ENCODE measurements at regions not wholly inside any gene's neighbourhood (a gene's known extent, or its start where the extent isn't known, plus 50 kb on each side); places are given as distances from the start of the nearest gene placed in this dataset.
"Not testable (repeated sequence)": the region's sequence is repeated elsewhere in the genome, so short reads cannot be mapped to it uniquely, and the experiment has no call there.

GRCh38 chr9:78172610-78173009, 63.3 kb upstream of the CEP78 start:
- not testable (repeated sequence) for DNase-seq

GRCh38 chr9:78171651-78172050, 64.2 kb upstream of the CEP78 start:
- DNase-seq = no peak

- no peak for DNase-seq
Observed at GRCh38 chr9:78169125-78169524, 66.8 kb upstream of the CEP78 start.

GRCh38 chr9:78167356-78167755, 68.5 kb upstream of the CEP78 start:
- DNase-seq = peak; percentile 91

GRCh38 chr9:78163834-78164233, 72.0 kb upstream of the CEP78 start:
- no peak for DNase-seq

- no peak for DNase-seq
Observed at GRCh38 chr9:78158286-78158685, 77.6 kb upstream of the CEP78 start.

GRCh38 chr9:78150983-78151356, 84.9 kb upstream of the CEP78 start:
- DNase-seq = no peak

- no peak for DNase-seq
Observed at GRCh38 chr9:78150312-78150982, 85.4 kb upstream of the CEP78 start.

GRCh38 chr9:78149702-78150291, 86.1 kb upstream of the CEP78 start:
- no peak for DNase-seq

GRCh38 chr9:78146241-78146640, 89.6 kb upstream of the CEP78 start:
- DNase-seq = no peak

GRCh38 chr9:78144663-78145377, 91.1 kb upstream of the CEP78 start:
- DNase-seq = no peak

- DNase-seq = no peak
Observed at GRCh38 chr9:78144008-78144381, 91.9 kb upstream of the CEP78 start.

- DNase-seq = no peak
Observed at GRCh38 chr9:78143281-78144007, 92.4 kb upstream of the CEP78 start.

- not testable (repeated sequence) for DNase-seq
Observed at GRCh38 chr9:78142264-78142663, 93.6 kb upstream of the CEP78 start.

GRCh38 chr9:78133751-78134150, 102.1 kb upstream of the CEP78 start:
- DNase-seq = no peak

GRCh38 chr9:78132701-78133058, 101.1 kb upstream of the GNAQ start:
- no peak for DNase-seq

GRCh38 chr9:78131969-78132700, 100.5 kb upstream of the GNAQ start:
- DNase-seq = no peak

- DNase-seq = no peak
Observed at GRCh38 chr9:78130853-78131252, 99.2 kb upstream of the GNAQ start.

- no peak for DNase-seq
Observed at GRCh38 chr9:78130004-78130403, 98.4 kb upstream of the GNAQ start.

- DNase-seq = no peak
Observed at GRCh38 chr9:78127279-78128225, 95.9 kb upstream of the GNAQ start.

GRCh38 chr9:78123808-78124207, 92.2 kb upstream of the GNAQ start:
- no peak for DNase-seq

GRCh38 chr9:78122631-78123030, 91.0 kb upstream of the GNAQ start:
- DNase-seq = no peak

Data from NCI-H510A treated with DMSO at 0.1 percent for 48 hours (cell line).